Caco-2 (cell line): ENCODE measurements at regions not wholly inside any gene's neighbourhood (a gene's known extent, or its start where the extent isn't known, plus 50 kb on each side); places are given as distances from the start of the nearest gene placed in this dataset.

Experiments used
- BruUV-seq: library from RNA; stranded (reverse); fragments of 400-500 nt; replicated peaks from 2 replicates; lab custom pipeline; 2021; lab: Mats Ljungman, UMichigan
- CTCF ChIA-PET: fragments of 300-600 bp; sonication (Branson Sonifier 250); formaldehyde crosslinking; loops from one replicate; lab custom pipeline; 2022; ENCODE audit warnings: antibody characterized with exemption; lab: Charles Lee
- POLR2A ChIA-PET: fragments of 300-600 bp; sonication (Branson Sonifier 250); formaldehyde crosslinking; loops from one replicate; lab custom pipeline; 2022; ENCODE audit warnings: antibody characterized with exemption; lab: Charles Lee
- DNase-seq, 2 experiments: peaks; one replicate each; pipeline versions ENCODE4 v3.0.0 to v3.0.0-alpha.2; 2020 to 2022
- H3K27me3 ChIP-seq: replicated peaks from 2 replicates; pipeline ENCODE4 v1.6.0; 2011; ENCODE audit warnings: low read length; ENCODE audit not compliant: control insufficient read depth, insufficient read depth
- H3K36me3 ChIP-seq: 2 replicates; pipeline ENCODE4 v1.5.1; 2011; ENCODE audit warnings: low read length; ENCODE audit not compliant: control insufficient read depth, insufficient read depth
- H3K4me1 ChIP-seq: fragments of 250-450 bp; sonication (Bioruptor Pico); 2 replicates; pipeline ENCODE4 v1.5.1; 2020; ENCODE audit warnings: mild to moderate bottlenecking
- H3K4me3 ChIP-seq: 2 replicates; pipeline ENCODE4 v1.5.1; 2011; ENCODE audit warnings: low read depth, mild to moderate bottlenecking, control low read depth, low read length
- H3K9me3 ChIP-seq: fragments of 250-450 bp; sonication (Bioruptor Pico); 2 replicates; pipeline ENCODE4 v1.5.1; 2020; ENCODE audit warnings: mild to moderate bottlenecking, moderate library complexity
- H3K27ac Mint-ChIP-seq: one replicate; pipeline ENCODE4 v1.8.0; 2022; ENCODE audit warnings: mixed read lengths; ENCODE audit not compliant: unreplicated experiment
- H3K27me3 Mint-ChIP-seq: one replicate; pipeline ENCODE4 v1.8.0; 2022; ENCODE audit warnings: mixed read lengths; ENCODE audit not compliant: insufficient read depth, unreplicated experiment
- H3K36me3 Mint-ChIP-seq: one replicate; pipeline ENCODE4 v1.8.0; 2022; ENCODE audit warnings: mild to moderate bottlenecking, mixed read lengths; ENCODE audit not compliant: insufficient read depth, unreplicated experiment
- H3K4me1 Mint-ChIP-seq: one replicate; pipeline ENCODE4 v1.8.0; 2022; ENCODE audit warnings: low read depth, mixed read lengths; ENCODE audit not compliant: unreplicated experiment
- H3K4me3 Mint-ChIP-seq: one replicate; pipeline ENCODE4 v1.8.0; 2022; ENCODE audit warnings: mild to moderate bottlenecking, moderate library complexity, mixed read lengths; ENCODE audit not compliant: unreplicated experiment
- H3K9me3 Mint-ChIP-seq: one replicate; pipeline ENCODE4 v1.8.0; 2022; ENCODE audit warnings: mixed read lengths; ENCODE audit not compliant: unreplicated experiment
- intact Hi-C: fragments of 100-400 bp; cut with micrococcal nuclease; formaldehyde crosslinking; loops from one replicate; pipeline ENCODE4 v1.10.0; 2022; ENCODE audit not compliant: unreplicated experiment
- TF ChIP-seq, protein P1 (sequence below), 2 experiments: fragments of 200-600 bp in 1 of 2; IDR thresholded peaks; 1 replicate in 1 of 2; 2 replicates in 1 of 2; pipeline versions ENCODE4 v1.5.1 to v1.8.0; 2011 to 2022; ENCODE audit warnings: antibody characterized with exemption in 1 of 2, control low read depth in 1 of 2, inconsistent platforms in 1 of 2, low read depth in 1 of 2, low read length in 1 of 2, mild to moderate bottlenecking in 1 of 2, moderate library complexity in 1 of 2; ENCODE audit not compliant: insufficient read depth in 1 of 2, severe bottlenecking in 1 of 2, unreplicated experiment in 1 of 2

DNA sequence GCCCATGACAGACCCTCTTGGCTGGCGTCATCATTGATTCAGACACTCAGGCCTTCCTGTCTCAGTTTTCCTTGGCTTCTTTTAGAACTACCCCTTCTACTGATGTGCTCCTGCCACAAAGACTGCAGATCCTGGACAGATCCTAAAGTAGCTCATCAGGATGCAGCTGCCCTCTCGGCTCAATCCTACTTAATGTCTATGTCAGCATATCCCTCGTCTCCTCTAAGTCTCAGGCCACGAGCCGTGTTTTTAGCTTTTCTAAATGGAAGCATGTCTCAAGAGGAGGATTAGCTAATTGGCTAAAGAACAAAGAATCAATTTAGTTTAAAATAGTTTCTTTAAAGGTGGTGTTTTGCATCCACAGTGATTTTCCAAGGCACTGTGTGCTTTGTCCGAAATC, 447.7 kb downstream of the STIM2 start:
- POLR2A ChIA-PET, result no interaction called here
- H3K9me3 ChIP-seq, result no peaks in the 10 kb centered on the region
- peaks cover 12% of the 10 kb centered on the region for H3K27me3 Mint-ChIP-seq
- BruUV-seq, result no TSS peak
- no peaks in the 10 kb centered on the region for H3K36me3 ChIP-seq
- no peaks in the 10 kb centered on the region for H3K36me3 Mint-ChIP-seq
- H3K4me1 ChIP-seq, result no peaks in the 10 kb centered on the region
- H3K9me3 Mint-ChIP-seq, result peaks cover 8% of the 10 kb centered on the region
- H3K4me3 ChIP-seq, result no peak overlapping the region
- no peak overlapping the region for H3K27ac Mint-ChIP-seq
- CTCF ChIA-PET, result no interaction called here
- no peaks in the 10 kb centered on the region for H3K27me3 ChIP-seq
- H3K4me3 Mint-ChIP-seq, result no peak overlapping the region
- TF ChIP-seq, protein P1, sequence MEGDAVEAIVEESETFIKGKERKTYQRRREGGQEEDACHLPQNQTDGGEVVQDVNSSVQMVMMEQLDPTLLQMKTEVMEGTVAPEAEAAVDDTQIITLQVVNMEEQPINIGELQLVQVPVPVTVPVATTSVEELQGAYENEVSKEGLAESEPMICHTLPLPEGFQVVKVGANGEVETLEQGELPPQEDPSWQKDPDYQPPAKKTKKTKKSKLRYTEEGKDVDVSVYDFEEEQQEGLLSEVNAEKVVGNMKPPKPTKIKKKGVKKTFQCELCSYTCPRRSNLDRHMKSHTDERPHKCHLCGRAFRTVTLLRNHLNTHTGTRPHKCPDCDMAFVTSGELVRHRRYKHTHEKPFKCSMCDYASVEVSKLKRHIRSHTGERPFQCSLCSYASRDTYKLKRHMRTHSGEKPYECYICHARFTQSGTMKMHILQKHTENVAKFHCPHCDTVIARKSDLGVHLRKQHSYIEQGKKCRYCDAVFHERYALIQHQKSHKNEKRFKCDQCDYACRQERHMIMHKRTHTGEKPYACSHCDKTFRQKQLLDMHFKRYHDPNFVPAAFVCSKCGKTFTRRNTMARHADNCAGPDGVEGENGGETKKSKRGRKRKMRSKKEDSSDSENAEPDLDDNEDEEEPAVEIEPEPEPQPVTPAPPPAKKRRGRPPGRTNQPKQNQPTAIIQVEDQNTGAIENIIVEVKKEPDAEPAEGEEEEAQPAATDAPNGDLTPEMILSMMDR (IDR thresholded peaks at IDR 0.05; ENCODE audit: insufficient read depth in 1 of 2, low read depth in 1 of 2, low read length in 1 of 2, severe bottlenecking in 1 of 2, unreplicated experiment in 1 of 2), result no peak
- H3K4me1 Mint-ChIP-seq, result peaks cover 5% of the 10 kb centered on the region
- intact Hi-C loops, result no loop called here
- no peak for DNase-seq

DNA sequence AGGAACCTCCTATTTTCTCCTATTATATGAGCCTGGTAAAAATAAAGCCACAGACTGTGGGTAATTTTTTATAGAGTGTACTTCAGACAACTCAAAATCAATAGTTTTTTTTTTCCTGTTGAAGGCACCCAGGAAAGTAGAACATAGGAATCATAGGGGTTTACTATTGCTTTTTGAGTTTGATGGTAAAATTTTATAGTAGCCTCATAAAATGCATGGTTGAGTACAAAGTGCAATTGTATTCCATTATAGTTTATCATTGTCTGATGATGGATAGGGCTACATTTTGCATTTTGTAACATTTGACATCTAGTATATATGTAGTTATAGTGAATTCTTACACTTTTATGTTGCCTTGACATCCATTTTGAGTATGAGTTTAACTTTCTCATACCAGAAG, 455.0 kb downstream of the STIM2 start:
- H3K36me3 Mint-ChIP-seq, result no peaks in the 10 kb centered on the region
- Histone ChIP-seq H3K9me3 (no peaks in the 10 kb centered on the region), H3K4me1 (no peaks in the 10 kb centered on the region), H3K4me3 (no peak overlapping the region), H3K36me3 (no peaks in the 10 kb centered on the region), H3K27me3 (no peaks in the 10 kb centered on the region)
- TF ChIP-seq, protein P1 (IDR thresholded peaks at IDR 0.05; ENCODE audit: insufficient read depth in 1 of 2, low read depth in 1 of 2, low read length in 1 of 2, severe bottlenecking in 1 of 2, unreplicated experiment in 1 of 2), result no peak
- H3K4me1 Mint-ChIP-seq, result no peaks in the 10 kb centered on the region
- no peaks in the 10 kb centered on the region for H3K9me3 Mint-ChIP-seq
- no TSS peak for BruUV-seq
- H3K27ac Mint-ChIP-seq, result no peak overlapping the region
- POLR2A ChIA-PET, result no interaction called here
- no peak overlapping the region for H3K4me3 Mint-ChIP-seq
- peaks cover 9% of the 10 kb centered on the region for H3K27me3 Mint-ChIP-seq
- intact Hi-C loops, result no loop called here
- CTCF ChIA-PET, result no interaction called here
- DNase-seq, result no peak

DNA sequence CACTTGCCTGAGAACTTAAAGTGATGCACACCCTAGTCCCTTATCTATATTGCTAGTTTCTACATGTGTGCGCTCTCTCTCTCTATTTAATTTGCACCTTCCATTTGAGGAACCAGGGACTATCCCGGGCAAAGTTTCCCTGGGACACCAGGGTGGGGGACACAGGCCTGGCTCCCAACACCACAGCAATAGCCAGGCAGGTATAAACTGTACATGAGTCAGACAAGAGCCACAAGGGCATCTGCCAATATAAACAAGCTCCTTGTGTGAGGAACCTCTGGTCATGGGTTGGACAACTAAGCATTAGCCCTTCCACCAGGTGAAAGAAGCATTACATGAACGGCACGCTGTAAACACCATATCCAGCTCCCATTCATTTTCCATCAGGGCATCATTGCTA, 455.5 kb downstream of the STIM2 start:
- Histone ChIP-seq H3K36me3 (no peaks in the 10 kb centered on the region), H3K4me1 (no peaks in the 10 kb centered on the region), H3K27me3 (no peaks in the 10 kb centered on the region), H3K9me3 (no peaks in the 10 kb centered on the region), H3K4me3 (no peak overlapping the region)
- Mint-ChIP-seq H3K27me3 (peaks cover 9% of the 10 kb centered on the region), H3K36me3 (no peaks in the 10 kb centered on the region), H3K4me3 (no peak overlapping the region), H3K4me1 (no peaks in the 10 kb centered on the region), H3K9me3 (no peaks in the 10 kb centered on the region), H3K27ac (no peak overlapping the region)
- DNase-seq, result no peak
- intact Hi-C loops, result no loop called here
- BruUV-seq, result no TSS peak
- POLR2A ChIA-PET, result no interaction called here
- TF ChIP-seq, protein P1 (IDR thresholded peaks at IDR 0.05; ENCODE audit: insufficient read depth in 1 of 2, low read depth in 1 of 2, low read length in 1 of 2, severe bottlenecking in 1 of 2, unreplicated experiment in 1 of 2), result no peak
- CTCF ChIA-PET, result interaction anchor here (0.7 kb wide), 1 partner anchor 511 kb away, joined by 3 read pairs; no protein-coding TSS in a partner anchor
